Left ventricle myocardium inferior (tissue), 1 donor: ENCODE measurements at regions not wholly inside any gene's neighbourhood (a gene's known extent, or its start where the extent isn't known, plus 50 kb on each side); places are given as distances from the start of the nearest gene placed in this dataset.

Experiments used
- DNase-seq: peaks from one replicate; pipeline ENCODE4 v3.0.0-alpha.2; 2020
- H3K27ac ChIP-seq: fragments of 200-600 bp; replicated peaks from 2 replicates; pipeline ENCODE4 v1.8.0; 2021
- H3K27me3 ChIP-seq: fragments of 200-600 bp; 2 replicates; pipeline ENCODE4 v1.8.0; 2021; ENCODE audit warnings: low read depth
- H3K36me3 ChIP-seq: fragments of 200-600 bp; 2 replicates; pipeline ENCODE4 v1.8.0; 2021
- H3K4me1 ChIP-seq: fragments of 200-600 bp; 2 replicates; pipeline ENCODE4 v1.8.0; 2021
- H3K4me3 ChIP-seq: fragments of 200-600 bp; 2 replicates; pipeline ENCODE4 v1.8.0; 2021; ENCODE audit warnings: mild to moderate bottlenecking, moderate library complexity
- H3K9me3 ChIP-seq: fragments of 200-600 bp; replicated peaks from 2 replicates; pipeline ENCODE4 v1.8.0; 2021
- intact Hi-C: fragments of 100-400 bp; cut with micrococcal nuclease; formaldehyde crosslinking; loops from one replicate; pipeline ENCODE4 v1.11.0; 2022
- TF ChIP-seq, protein P1 (sequence below): fragments of 200-600 bp; IDR thresholded peaks from 2 replicates; pipeline ENCODE4 v1.8.0; 2021; ENCODE audit warnings: antibody characterized with exemption, mild to moderate bottlenecking, borderline replicate concordance
- donor health status: DM: no; HTN: yes; CAD: no; lungs with severe emphysema.

DNA sequence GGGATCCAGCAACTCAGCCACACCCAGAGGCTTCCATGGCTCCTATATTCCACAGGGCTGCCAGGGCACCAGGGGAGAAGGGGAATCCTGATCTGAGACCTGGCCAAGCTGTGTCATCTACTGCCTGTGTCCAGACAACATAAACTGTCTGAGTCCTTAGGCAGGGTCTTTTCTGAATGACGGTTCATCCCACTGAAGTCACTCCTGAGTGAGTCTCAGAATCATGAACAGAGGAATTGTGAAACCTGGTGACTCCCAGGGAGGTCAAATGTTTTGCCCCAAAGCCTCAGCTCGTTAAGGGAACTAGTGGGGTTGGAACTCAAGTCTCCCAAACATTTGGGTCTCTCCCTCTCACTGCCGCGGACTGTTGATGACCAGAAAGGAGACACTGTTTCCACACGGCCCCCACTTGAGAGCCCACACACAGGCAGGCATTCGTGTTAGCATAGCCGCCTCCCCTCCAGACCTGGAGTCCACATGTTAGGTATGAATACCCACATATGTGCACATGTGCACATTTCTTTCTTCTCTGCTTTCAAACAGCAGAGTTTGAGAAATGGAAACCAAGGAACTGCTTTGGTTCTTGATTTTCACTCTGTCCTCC is 87.2 kb upstream of the KCNK12 start:
- H3K4me1 ChIP-seq, result peaks cover 4% of the 10 kb centered on the region
- H3K36me3 ChIP-seq, result no peaks in the 10 kb centered on the region
- H3K4me3 ChIP-seq, result no peak overlapping the region
- DNase-seq, result no peak
- H3K27ac ChIP-seq, result no peak overlapping the region
- intact Hi-C loops, result no loop called here
- no peaks in the 10 kb centered on the region for H3K9me3 ChIP-seq
- TF ChIP-seq, protein P1, sequence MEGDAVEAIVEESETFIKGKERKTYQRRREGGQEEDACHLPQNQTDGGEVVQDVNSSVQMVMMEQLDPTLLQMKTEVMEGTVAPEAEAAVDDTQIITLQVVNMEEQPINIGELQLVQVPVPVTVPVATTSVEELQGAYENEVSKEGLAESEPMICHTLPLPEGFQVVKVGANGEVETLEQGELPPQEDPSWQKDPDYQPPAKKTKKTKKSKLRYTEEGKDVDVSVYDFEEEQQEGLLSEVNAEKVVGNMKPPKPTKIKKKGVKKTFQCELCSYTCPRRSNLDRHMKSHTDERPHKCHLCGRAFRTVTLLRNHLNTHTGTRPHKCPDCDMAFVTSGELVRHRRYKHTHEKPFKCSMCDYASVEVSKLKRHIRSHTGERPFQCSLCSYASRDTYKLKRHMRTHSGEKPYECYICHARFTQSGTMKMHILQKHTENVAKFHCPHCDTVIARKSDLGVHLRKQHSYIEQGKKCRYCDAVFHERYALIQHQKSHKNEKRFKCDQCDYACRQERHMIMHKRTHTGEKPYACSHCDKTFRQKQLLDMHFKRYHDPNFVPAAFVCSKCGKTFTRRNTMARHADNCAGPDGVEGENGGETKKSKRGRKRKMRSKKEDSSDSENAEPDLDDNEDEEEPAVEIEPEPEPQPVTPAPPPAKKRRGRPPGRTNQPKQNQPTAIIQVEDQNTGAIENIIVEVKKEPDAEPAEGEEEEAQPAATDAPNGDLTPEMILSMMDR, result no peak
- H3K27me3 ChIP-seq, result peaks cover 4% of the 10 kb centered on the region

DNA sequence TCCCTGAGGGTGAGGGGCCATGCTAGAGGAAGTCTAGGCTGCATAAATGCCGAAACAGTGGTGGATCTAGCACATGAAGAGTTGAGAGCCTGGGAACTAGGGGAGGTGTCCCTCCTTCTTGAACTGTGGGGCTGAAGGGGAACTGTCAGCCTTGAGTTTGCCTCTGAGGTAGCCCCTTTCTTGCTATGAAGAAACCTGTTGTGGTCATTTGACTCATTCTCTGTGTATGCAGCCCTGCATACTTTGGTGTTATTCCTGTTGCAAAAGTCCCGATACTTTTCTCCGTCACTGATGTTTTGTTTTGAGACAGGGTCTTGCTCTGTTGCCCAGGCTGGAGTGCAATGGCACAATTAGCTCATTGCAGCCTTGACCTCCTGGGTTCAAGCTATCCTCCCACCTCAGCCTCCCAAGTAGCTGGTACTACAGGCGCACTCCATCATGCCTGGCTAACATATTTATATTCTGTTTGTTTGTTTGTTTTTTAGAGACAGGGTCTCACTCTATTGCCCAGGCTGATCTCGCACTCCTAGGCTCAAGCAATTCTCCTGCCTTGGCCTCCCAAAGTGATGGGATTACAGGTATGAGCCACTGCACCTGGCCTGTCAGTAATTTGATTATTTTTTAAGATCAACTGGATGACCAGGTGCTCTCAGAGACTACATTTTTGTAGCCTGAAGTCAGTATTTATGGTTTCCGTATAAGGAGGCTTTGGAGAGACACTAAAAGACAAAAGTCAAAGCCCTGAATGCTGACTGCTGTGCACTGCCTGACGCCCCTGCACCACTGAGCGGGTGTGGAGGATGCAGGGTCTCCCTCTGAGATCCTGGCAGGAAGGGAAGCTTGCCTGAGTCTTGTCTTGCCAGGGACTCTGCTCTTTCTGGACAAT is 86.2 kb upstream of the KCNK12 start:
- no peak for DNase-seq
- TF ChIP-seq, protein P1, result no peak
- Histone ChIP-seq H3K27me3 (peaks cover 14% of the 10 kb centered on the region), H3K9me3 (no peaks in the 10 kb centered on the region), H3K36me3 (no peaks in the 10 kb centered on the region), H3K4me1 (peaks cover 4% of the 10 kb centered on the region), H3K4me3 (no peak overlapping the region), H3K27ac (no peak overlapping the region)
- intact Hi-C loops, result no loop called here

DNA sequence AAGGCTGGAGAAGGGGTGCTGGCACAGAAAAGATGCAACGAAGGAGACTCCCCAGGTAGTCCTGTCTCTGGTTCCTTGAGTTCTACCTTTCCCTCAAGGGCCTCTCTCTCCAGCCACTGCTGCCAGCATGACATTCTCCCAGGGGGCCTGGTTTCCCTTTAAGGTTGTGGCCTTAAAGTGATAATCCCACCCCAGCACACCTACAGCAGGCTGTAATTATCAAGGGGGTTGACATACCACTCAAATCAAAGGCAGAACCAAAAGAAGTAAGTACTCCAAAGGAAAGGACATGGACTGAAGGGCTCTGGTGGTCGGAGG is 84.7 kb upstream of the KCNK12 start:
- DNase-seq, result no peak
- TF ChIP-seq, protein P1, result no peak
- Histone ChIP-seq H3K4me1 (peaks cover 4% of the 10 kb centered on the region), H3K4me3 (no peak overlapping the region), H3K27ac (no peak overlapping the region), H3K9me3 (no peaks in the 10 kb centered on the region), H3K27me3 (peaks cover 25% of the 10 kb centered on the region), H3K36me3 (no peaks in the 10 kb centered on the region)
- intact Hi-C loops, result no loop called here

DNA sequence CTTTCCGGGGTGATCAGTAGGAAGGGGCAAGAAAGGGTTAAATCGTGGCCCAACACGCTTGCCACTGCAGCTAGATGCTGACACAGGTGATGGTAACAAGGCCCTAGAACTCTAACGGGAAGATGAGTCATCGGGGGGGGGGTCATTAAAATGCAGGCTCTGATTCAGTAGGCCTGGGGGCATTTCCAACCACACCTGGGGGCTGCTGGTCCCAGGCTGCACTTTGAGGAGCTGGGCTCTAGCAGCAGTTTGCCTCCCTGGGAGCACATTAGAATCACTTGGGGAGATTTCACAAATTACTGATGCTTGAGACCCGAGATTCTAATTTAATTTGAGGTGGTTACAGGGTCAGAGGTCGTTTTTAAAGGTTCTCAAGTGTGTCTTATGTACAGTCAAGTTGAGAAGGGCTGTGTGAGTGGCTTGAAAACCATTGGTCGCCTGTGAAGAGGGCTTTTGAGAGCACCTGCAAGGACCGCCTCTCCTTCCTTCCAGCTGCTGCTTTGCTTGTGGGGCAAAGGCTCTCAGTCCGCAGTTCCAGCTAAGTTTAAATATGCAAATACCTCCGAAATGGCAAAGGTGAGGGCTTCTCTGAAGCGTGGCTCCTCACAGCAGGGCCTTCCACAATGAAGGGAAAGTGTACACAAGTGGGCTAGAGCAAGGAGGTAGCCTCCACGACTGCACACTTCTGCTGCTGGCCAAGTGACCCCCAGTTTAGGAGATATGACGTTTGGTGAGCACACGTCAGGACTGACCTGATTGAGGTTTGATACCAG is 84.2 kb upstream of the KCNK12 start:
- H3K36me3 ChIP-seq, result no peaks in the 10 kb centered on the region
- H3K27me3 ChIP-seq, result peaks cover 30% of the 10 kb centered on the region
- H3K4me1 ChIP-seq, result peaks cover 4% of the 10 kb centered on the region
- no peaks in the 10 kb centered on the region for H3K9me3 ChIP-seq
- intact Hi-C loops, result no loop called here
- H3K27ac ChIP-seq, result no peak overlapping the region
- no peak for DNase-seq
- TF ChIP-seq, protein P1, result no peak
- H3K4me3 ChIP-seq, result no peak overlapping the region

DNA sequence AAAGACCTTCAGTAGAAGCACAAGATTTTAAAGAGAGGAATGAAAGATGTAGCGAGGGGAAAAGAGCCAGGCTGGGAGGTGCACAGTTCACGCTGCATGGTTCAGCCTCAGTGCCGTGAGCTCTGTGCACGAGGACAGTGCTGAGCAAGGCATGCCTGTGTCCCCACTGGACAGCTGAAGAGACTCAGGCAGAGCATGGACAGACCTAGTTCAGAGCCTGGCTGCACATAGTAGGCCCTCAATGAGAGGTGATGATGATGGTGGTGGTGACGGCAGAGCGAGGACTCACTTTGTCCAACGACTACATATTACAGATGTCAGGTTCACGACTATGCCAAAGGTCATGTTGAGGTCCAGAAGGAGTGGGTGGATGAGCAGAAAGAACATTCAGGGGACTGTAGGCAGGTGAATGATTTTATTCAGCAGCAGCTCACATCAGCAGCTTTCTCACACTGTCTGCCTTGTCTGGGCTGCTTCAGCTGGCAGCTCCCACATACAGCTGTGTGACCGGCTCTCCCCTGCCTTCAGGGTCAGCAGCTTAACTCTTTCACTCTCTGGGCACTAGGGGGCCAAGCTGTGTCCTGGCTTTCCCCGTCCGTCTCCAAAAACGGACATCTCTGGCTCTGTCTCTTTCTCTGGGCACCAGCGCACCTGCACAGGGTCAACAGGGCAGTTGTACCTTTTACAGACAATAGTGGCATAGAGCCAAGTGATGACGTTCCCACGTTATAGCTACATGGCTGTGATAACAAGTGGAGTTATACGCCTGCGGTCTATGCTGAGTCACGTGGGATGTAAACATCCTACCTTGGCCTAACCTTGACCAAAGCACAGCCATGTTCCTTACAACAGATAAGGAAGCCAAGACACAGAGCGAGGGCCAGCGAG is 83.4 kb upstream of the KCNK12 start:
- Histone ChIP-seq H3K4me1 (peaks cover 4% of the 10 kb centered on the region), H3K9me3 (no peaks in the 10 kb centered on the region), H3K4me3 (no peak overlapping the region), H3K27me3 (peaks cover 36% of the 10 kb centered on the region), H3K27ac (no peak overlapping the region), H3K36me3 (no peaks in the 10 kb centered on the region)
- DNase-seq, result no peak
- TF ChIP-seq, protein P1, result peak; percentile 11
- intact Hi-C loops, result no loop called here
